WTC11 (cell line): ENCODE measurements at regions not wholly inside any gene's neighbourhood (a gene's known extent, or its start where the extent isn't known, plus 50 kb on each side); places are given as distances from the start of the nearest gene placed in this dataset.

Source experiments
- ATAC-seq: fragments of 200-7000 bp; cut with Tn5 transposase; 2 replicates; pipeline ENCODE4 v1.10.0; 2021; ENCODE audit warnings: mild to moderate bottlenecking, moderate library complexity
- CTCF ChIA-PET: fragments of 300-600 bp; sonication (Branson Sonifier 250); formaldehyde crosslinking; loops from one replicate; lab custom pipeline; 2021; ENCODE audit warnings: antibody characterized with exemption; lab: Charles Lee
- POLR2A ChIA-PET: fragments of 350-600 bp; sonication (Branson Sonifier 250); formaldehyde crosslinking; loops from one replicate; lab custom pipeline; 2021; ENCODE audit warnings: antibody characterized with exemption; lab: Charles Lee
- DNase-seq: peaks from one replicate; pipeline ENCODE4 v3.0.0; 2021; ENCODE audit warnings: low spot score
- H3K27ac Mint-ChIP-seq: 2 replicates; pipeline ENCODE4 v1.8.0; 2021; ENCODE audit warnings: mixed read lengths
- H3K27me3 Mint-ChIP-seq: 2 replicates; pipeline ENCODE4 v1.8.0; 2021; ENCODE audit warnings: low read depth, mild to moderate bottlenecking, moderate library complexity, mixed read lengths
- H3K36me3 Mint-ChIP-seq: 2 replicates; pipeline ENCODE4 v1.8.0; 2021; ENCODE audit warnings: mixed read lengths
- H3K4me1 Mint-ChIP-seq: 2 replicates; pipeline ENCODE4 v1.8.0; 2022; ENCODE audit warnings: mixed read lengths
- H3K4me3 Mint-ChIP-seq: 2 replicates; pipeline ENCODE4 v1.8.0; 2021; ENCODE audit warnings: mild to moderate bottlenecking, moderate library complexity, mixed read lengths
- H3K9me3 Mint-ChIP-seq: 2 replicates; pipeline ENCODE4 v1.8.0; 2021; ENCODE audit warnings: mixed read lengths
- ARID4B ChIP-seq: sonication (generic); formaldehyde crosslinking; IDR thresholded peaks from 2 replicates; pipeline ENCODE4 v1.8.0; 2023; ENCODE audit warnings: missing genetic modification reagents, mild to moderate bottlenecking, borderline replicate concordance
- ATF1 ChIP-seq: sonication (generic); formaldehyde crosslinking; IDR thresholded peaks from 2 replicates; pipeline ENCODE4 v1.8.1; 2023; ENCODE audit warnings: mild to moderate bottlenecking, moderate library complexity, missing genetic modification reagents
- ELF4 ChIP-seq: sonication (generic); formaldehyde crosslinking; IDR thresholded peaks from 2 replicates; pipeline ENCODE4 v1.8.1; 2022; ENCODE audit warnings: low read depth, mild to moderate bottlenecking, moderate library complexity, missing genetic modification reagents
- ETV6 ChIP-seq: sonication (generic); formaldehyde crosslinking; IDR thresholded peaks from 2 replicates; pipeline ENCODE4 v1.8.1; 2022; ENCODE audit warnings: mild to moderate bottlenecking, missing genetic modification reagents
- FOXP1 ChIP-seq: sonication (generic); formaldehyde crosslinking; IDR thresholded peaks from 2 replicates; pipeline ENCODE4 v1.8.0; 2022; ENCODE audit warnings: missing genetic modification reagents, mild to moderate bottlenecking, moderate library complexity, borderline replicate concordance
- JUN ChIP-seq: sonication (generic); formaldehyde crosslinking; IDR thresholded peaks from 2 replicates; pipeline ENCODE4 v1.8.0; 2023; ENCODE audit warnings: mild to moderate bottlenecking, missing genetic modification reagents
- KAT7 ChIP-seq: sonication (generic); formaldehyde crosslinking; IDR thresholded peaks from 2 replicates; pipeline ENCODE4 v1.8.1; 2023; ENCODE audit warnings: missing genetic modification reagents, mild to moderate bottlenecking, borderline replicate concordance
- MYBL2 ChIP-seq: sonication (generic); formaldehyde crosslinking; IDR thresholded peaks from 2 replicates; pipeline ENCODE4 v1.8.1; 2023; ENCODE audit warnings: mild to moderate bottlenecking, moderate library complexity, missing genetic modification reagents
- NR1H2 ChIP-seq: sonication (generic); formaldehyde crosslinking; IDR thresholded peaks from 2 replicates; pipeline ENCODE4 v1.9.0; 2021; ENCODE audit warnings: mild to moderate bottlenecking, moderate library complexity, missing genetic modification reagents
- NR3C1 ChIP-seq: sonication (generic); formaldehyde crosslinking; conservative IDR thresholded peaks from 2 replicates; pipeline ENCODE4 v1.8.1; 2023; ENCODE audit warnings: low read depth, mild to moderate bottlenecking, missing genetic modification reagents
- OVOL2 ChIP-seq: fragments of 250-450 bp; sonication (Bioruptor Pico); IDR thresholded peaks from 2 replicates; pipeline ENCODE4 v1.9.0; 2021; ENCODE audit warnings: mild to moderate bottlenecking, borderline replicate concordance
- PREB ChIP-seq: sonication (generic); formaldehyde crosslinking; IDR thresholded peaks from 2 replicates; pipeline ENCODE4 v1.8.1; 2022; ENCODE audit warnings: mild to moderate bottlenecking, missing genetic modification reagents, moderate library complexity, borderline replicate concordance
- SMAD3 ChIP-seq: sonication (generic); formaldehyde crosslinking; IDR thresholded peaks from 2 replicates; pipeline ENCODE4 v1.8.0; 2022; ENCODE audit warnings: missing genetic modification reagents, mild to moderate bottlenecking, borderline replicate concordance
- SOX15 ChIP-seq: fragments of 250-450 bp; sonication (Bioruptor Pico); IDR thresholded peaks from 2 replicates; pipeline ENCODE4 v1.9.0; 2021; ENCODE audit warnings: mild to moderate bottlenecking
- TP53 ChIP-seq: sonication (generic); formaldehyde crosslinking; IDR thresholded peaks from 2 replicates; pipeline ENCODE4 v1.8.1; 2023; ENCODE audit warnings: mild to moderate bottlenecking, missing genetic modification reagents
- USF2 ChIP-seq: sonication (generic); formaldehyde crosslinking; IDR thresholded peaks from 2 replicates; pipeline ENCODE4 v1.8.1; 2023; ENCODE audit warnings: mild to moderate bottlenecking, missing genetic modification reagents, moderate library complexity
- ZBTB21 ChIP-seq: sonication (generic); formaldehyde crosslinking; IDR thresholded peaks from 2 replicates; pipeline ENCODE4 v1.8.1; 2023; ENCODE audit warnings: mild to moderate bottlenecking, missing genetic modification reagents, borderline replicate concordance
- ZNF281 ChIP-seq: sonication (generic); formaldehyde crosslinking; IDR thresholded peaks from 2 replicates; pipeline ENCODE4 v1.8.0; 2023; ENCODE audit warnings: mild to moderate bottlenecking, missing genetic modification reagents
- TF ChIP-seq, protein P1 (sequence below): sonication (generic); formaldehyde crosslinking; IDR thresholded peaks from 2 replicates; pipeline ENCODE4 v1.8.0; 2022; ENCODE audit warnings: missing genetic modification reagents

DNA sequence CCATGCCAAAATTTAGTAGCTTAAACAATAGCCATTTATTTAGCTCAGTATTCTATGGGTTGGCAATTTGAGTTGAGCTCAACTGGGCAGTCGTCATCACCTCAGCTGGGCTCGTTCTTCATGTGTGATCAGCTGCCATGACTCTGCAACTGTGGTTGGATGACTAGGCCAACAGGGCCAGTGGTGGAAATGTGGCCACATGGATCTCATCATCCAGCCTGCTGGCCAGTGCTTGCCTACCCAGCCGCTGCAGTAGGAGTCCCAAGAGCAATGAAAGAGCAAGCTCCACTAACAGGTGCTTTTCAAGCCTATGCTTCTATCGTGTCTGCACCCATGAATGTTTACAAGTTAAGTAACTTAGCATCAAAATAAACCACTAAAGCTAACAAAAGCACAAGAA, 158.0 kb downstream of the ATPSCKMT start:
- ATAC-seq (peak; percentile 86), DNase-seq (no peak)
- H3K36me3 Mint-ChIP-seq: peaks cover 74% of the 10 kb centered on the region
- CTCF ChIA-PET: no interaction called here
- peaks cover 9% of the 10 kb centered on the region for H3K4me1 Mint-ChIP-seq
- TF ChIP-seq OVOL2: no peak
- TF ChIP-seq ZNF281 (CRISPR knock-in tag): no peak
- no peak for TF ChIP-seq ARID4B (CRISPR knock-in tag)
- no peak for TF ChIP-seq ATF1
- TF ChIP-seq TP53 (CRISPR knock-in tag): no peak
- no peak for TF ChIP-seq SMAD3 (CRISPR knock-in tag)
- TF ChIP-seq, protein P1, sequence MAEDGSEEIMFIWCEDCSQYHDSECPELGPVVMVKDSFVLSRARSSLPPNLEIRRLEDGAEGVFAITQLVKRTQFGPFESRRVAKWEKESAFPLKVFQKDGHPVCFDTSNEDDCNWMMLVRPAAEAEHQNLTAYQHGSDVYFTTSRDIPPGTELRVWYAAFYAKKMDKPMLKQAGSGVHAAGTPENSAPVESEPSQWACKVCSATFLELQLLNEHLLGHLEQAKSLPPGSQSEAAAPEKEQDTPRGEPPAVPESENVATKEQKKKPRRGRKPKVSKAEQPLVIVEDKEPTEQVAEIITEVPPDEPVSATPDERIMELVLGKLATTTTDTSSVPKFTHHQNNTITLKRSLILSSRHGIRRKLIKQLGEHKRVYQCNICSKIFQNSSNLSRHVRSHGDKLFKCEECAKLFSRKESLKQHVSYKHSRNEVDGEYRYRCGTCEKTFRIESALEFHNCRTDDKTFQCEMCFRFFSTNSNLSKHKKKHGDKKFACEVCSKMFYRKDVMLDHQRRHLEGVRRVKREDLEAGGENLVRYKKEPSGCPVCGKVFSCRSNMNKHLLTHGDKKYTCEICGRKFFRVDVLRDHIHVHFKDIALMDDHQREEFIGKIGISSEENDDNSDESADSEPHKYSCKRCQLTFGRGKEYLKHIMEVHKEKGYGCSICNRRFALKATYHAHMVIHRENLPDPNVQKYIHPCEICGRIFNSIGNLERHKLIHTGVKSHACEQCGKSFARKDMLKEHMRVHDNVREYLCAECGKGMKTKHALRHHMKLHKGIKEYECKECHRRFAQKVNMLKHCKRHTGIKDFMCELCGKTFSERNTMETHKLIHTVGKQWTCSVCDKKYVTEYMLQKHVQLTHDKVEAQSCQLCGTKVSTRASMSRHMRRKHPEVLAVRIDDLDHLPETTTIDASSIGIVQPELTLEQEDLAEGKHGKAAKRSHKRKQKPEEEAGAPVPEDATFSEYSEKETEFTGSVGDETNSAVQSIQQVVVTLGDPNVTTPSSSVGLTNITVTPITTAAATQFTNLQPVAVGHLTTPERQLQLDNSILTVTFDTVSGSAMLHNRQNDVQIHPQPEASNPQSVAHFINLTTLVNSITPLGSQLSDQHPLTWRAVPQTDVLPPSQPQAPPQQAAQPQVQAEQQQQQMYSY: no peak
- TF ChIP-seq JUN (CRISPR knock-in tag): no peak
- TF ChIP-seq KAT7 (CRISPR knock-in tag): no peak
- TF ChIP-seq NR1H2: no peak
- TF ChIP-seq ELF4: no peak
- no peak for TF ChIP-seq NR3C1
- TF ChIP-seq MYBL2 (CRISPR knock-in tag): no peak
- TF ChIP-seq FOXP1 (CRISPR knock-in tag): no peak
- H3K27ac Mint-ChIP-seq: peak overlapping the region; percentile 77
- H3K9me3 Mint-ChIP-seq: peaks cover 68% of the 10 kb centered on the region
- POLR2A ChIA-PET: no interaction called here
- H3K27me3 Mint-ChIP-seq: peaks cover 5% of the 10 kb centered on the region; the same call in 1 of the 2 replicates
- H3K4me3 Mint-ChIP-seq: no peak overlapping the region

DNA sequence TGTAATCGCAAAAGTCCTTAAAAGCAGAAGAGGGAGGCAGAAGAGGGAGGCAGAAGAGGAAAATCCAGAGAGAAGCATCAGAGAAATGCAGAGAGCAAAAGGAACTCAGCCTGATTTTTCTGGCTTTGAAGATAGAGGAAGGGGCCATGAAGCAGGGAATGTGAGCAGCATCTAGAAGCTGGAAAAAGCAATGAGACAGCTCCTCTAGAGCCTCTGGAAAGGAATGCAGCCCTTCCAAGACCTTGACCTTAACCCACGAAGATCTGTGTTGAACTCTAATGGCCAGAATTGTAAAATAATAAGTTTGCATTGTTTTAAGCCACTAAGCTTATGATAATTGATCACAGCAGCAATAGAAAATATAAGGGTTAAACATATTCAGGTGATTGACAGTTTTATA, 159.6 kb downstream of the ATPSCKMT start:
- CTCF ChIA-PET: interaction anchor here (1.2 kb wide), 1 partner anchor 22 kb away, joined by 4 read pairs; no protein-coding TSS in a partner anchor
- no peak for TF ChIP-seq PREB (CRISPR knock-in tag)
- no peak for TF ChIP-seq USF2 (CRISPR knock-in tag)
- TF ChIP-seq ZBTB21 (CRISPR knock-in tag): no peak
- no peak for TF ChIP-seq SMAD3 (CRISPR knock-in tag)
- TF ChIP-seq ETV6: no peak
- TF ChIP-seq SOX15: no peak
- TF ChIP-seq, all 79 proteins: peak for 0
- POLR2A ChIA-PET: no interaction called here
- H3K4me3 Mint-ChIP-seq: no peak overlapping the region
- DNase-seq (no peak), ATAC-seq (peak; percentile 57)
- no peak overlapping the region for H3K27ac Mint-ChIP-seq
- peaks cover 9% of the 10 kb centered on the region for H3K4me1 Mint-ChIP-seq
- peaks cover 5% of the 10 kb centered on the region; the same call in 1 of the 2 replicates for H3K27me3 Mint-ChIP-seq
- H3K36me3 Mint-ChIP-seq: peaks cover 58% of the 10 kb centered on the region
- H3K9me3 Mint-ChIP-seq: peaks cover 52% of the 10 kb centered on the region
